Keratinocyte (primary cell): ENCODE measurements at regions not wholly inside any gene's neighbourhood (a gene's known extent, or its start where the extent isn't known, plus 50 kb on each side); places are given as distances from the start of the nearest gene placed in this dataset.

Experiments used
- DNase-seq: peaks from one replicate; pipeline ENCODE4 v3.0.0-alpha.2; 2011; ENCODE audit warnings: low read depth, missing footprints, low spot score
- FAIRE-seq: peaks from 2 replicates; lab custom pipeline; 2011; peaks lifted over from hg19 to GRCh38; lab: Jason Lieb, UNC
- H2AFZ ChIP-seq: 2 replicates; pipeline ENCODE4 v1.6.0; 2012; ENCODE audit warnings: low read length, control low read depth, inconsistent platforms; ENCODE audit not compliant: control insufficient read depth
- H3K27ac ChIP-seq: 2 replicates; pipeline ENCODE4 v1.5.1; 2011; ENCODE audit warnings: low read length; ENCODE audit not compliant: control insufficient read depth, insufficient read depth
- H3K27me3 ChIP-seq: 3 replicates; pipeline ENCODE4 v1.6.0; 2011; ENCODE audit warnings: low read length; ENCODE audit not compliant: control insufficient read depth, insufficient read depth; ENCODE audit errors: extremely low read depth
- H3K36me3 ChIP-seq, 2 experiments: 2 replicates in 1 of 2; 3 replicates in 1 of 2; pipeline ENCODE4 v1.5.1; 2011; ENCODE audit warnings: low read length in 2 of 2, mild to moderate bottlenecking in 1 of 2; ENCODE audit not compliant: control insufficient read depth in 2 of 2, insufficient read depth in 2 of 2; ENCODE audit errors: extremely low read depth in 1 of 2
- H3K4me1 ChIP-seq: 3 replicates; pipeline ENCODE4 v1.5.1; 2011; ENCODE audit warnings: low read length; ENCODE audit not compliant: control insufficient read depth, insufficient read depth; ENCODE audit errors: extremely low read depth
- H3K4me2 ChIP-seq: 3 replicates; pipeline ENCODE4 v1.6.0; 2011; ENCODE audit warnings: low read depth, low read length; ENCODE audit not compliant: control insufficient read depth, insufficient read depth; ENCODE audit errors: extremely low read depth
- H3K4me3 ChIP-seq, 3 experiments: fragments of 200-600 bp in 1 of 3; sonication (generic) in 1 of 3; 2 replicates in 2 of 3; 3 replicates in 1 of 3; pipeline ENCODE4 v1.5.1; 2011 to 2016; ENCODE audit warnings: low read length in 3 of 3, mild to moderate bottlenecking in 3 of 3, control low read depth in 2 of 3, inconsistent platforms in 1 of 3, low read depth in 1 of 3, mixed read lengths in 1 of 3, mixed run types in 1 of 3, moderate library complexity in 1 of 3; ENCODE audit not compliant: control insufficient read depth in 2 of 3, insufficient read depth in 2 of 3; ENCODE audit errors: extremely low read depth in 1 of 3
- H3K79me2 ChIP-seq: 2 replicates; pipeline ENCODE4 v1.6.0; 2012; ENCODE audit warnings: low read length; ENCODE audit not compliant: control insufficient read depth, insufficient read depth
- H3K9ac ChIP-seq: 3 replicates; pipeline ENCODE4 v1.6.0; 2011; ENCODE audit warnings: low read length; ENCODE audit not compliant: control insufficient read depth, insufficient read depth; ENCODE audit errors: extremely low read depth
- H3K9me1 ChIP-seq: 3 replicates; pipeline ENCODE4 v1.6.0; 2011; ENCODE audit warnings: low read length; ENCODE audit not compliant: control insufficient read depth, insufficient read depth; ENCODE audit errors: extremely low read depth
- H3K9me3 ChIP-seq: 2 replicates; pipeline ENCODE4 v1.5.1; 2012; ENCODE audit warnings: low read depth, low read length; ENCODE audit not compliant: control insufficient read depth
- H4K20me1 ChIP-seq: 3 replicates; pipeline ENCODE4 v1.6.0; 2011; ENCODE audit warnings: low read length; ENCODE audit not compliant: control insufficient read depth, insufficient read depth; ENCODE audit errors: extremely low read depth
- CTCF ChIP-seq, 3 experiments: IDR thresholded peaks in 1 of 3; conservative IDR thresholded peaks in 1 of 3; optimal IDR thresholded peaks in 1 of 3; 2 replicates in 2 of 3; 3 replicates in 1 of 3; pipeline versions ENCODE3 to v1.5.1; 2011; ENCODE audit warnings: low read length in 3 of 3, mild to moderate bottlenecking in 3 of 3, moderate library complexity in 2 of 3, control low read depth in 1 of 3, inconsistent platforms in 1 of 3; ENCODE audit not compliant: insufficient read depth in 2 of 3; ENCODE audit errors: extremely low read depth in 1 of 3
- EZH2 ChIP-seq: IDR thresholded peaks from one replicate; pipeline ENCODE4 v1.6.1; 2012; ENCODE audit warnings: inconsistent platforms, mild to moderate bottlenecking, low read length, moderate library complexity
- dilution Hi-C: fragments of 300-500 bp; cut with MboI; formaldehyde crosslinking; loops from one replicate; pipeline ENCODE4 v1.7.0; 2020; ENCODE audit warnings: low sequenced_read_pairs; ENCODE audit not compliant: extremely low pct_ligation_motif_present

DNA sequence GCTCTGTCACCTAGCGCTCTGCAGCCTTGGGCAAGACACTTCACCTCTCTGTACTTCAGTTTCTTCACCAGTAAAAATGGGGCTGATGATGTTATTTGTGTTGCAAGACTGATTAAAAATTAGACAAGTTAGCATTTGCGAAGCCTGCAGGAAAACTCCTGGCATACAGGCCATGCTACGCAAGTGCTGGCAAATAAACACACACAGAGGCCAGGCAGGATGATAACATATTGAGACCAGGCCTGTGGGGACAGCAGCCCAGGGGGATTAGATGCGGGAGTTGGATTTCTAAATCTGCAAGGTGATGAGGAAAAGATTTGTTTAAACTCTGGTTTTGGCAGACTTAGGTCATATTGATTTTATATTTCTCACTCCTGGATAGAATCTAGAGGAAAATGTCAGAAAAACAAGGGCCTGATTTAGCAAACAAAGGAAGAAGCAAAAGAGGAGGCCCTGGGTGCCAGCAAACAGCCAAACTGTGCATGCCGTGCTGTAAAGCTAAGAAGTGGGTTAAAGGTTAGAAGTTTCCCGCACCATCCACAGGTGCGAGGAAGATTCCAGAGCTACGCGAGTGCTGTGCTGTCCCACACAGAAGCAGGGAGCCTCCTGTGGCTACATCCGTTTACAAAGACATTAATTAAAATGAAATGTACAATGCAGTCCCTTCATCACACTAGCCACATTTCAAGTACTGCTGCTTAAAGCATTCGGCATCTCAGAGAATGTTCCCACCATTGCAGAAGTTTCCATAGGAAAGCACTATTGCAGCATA, 532.2 kb downstream of the NPHP4 start:
- Histone ChIP-seq H3K79me2 (no peaks in the 10 kb centered on the region), H3K36me3 (no peaks in the 10 kb centered on the region), H3K27ac (no peak overlapping the region), H2AFZ (no peak overlapping the region), H3K9me1 (no peaks in the 10 kb centered on the region), H3K9me3 (no peaks in the 10 kb centered on the region), H3K27me3 (no peaks in the 10 kb centered on the region), H3K4me2 (no peak overlapping the region), H4K20me1 (no peaks in the 10 kb centered on the region), H3K9ac (no peak overlapping the region), H3K4me3 (no peak overlapping the region), H3K4me1 (no peaks in the 10 kb centered on the region)
- dilution Hi-C loops, result no loop called here
- FAIRE-seq, result no peak
- TF ChIP-seq CTCF (optimal IDR thresholded peaks at IDR 0.05 in 1 of 3, IDR thresholded peaks at IDR 0.05 in 1 of 3, conservative IDR thresholded peaks at IDR 0.05 in 1 of 3; ENCODE audit: extremely low read depth in 1 of 3, insufficient read depth in 2 of 3, low read length in 3 of 3), result no peak
- TF ChIP-seq EZH2, result no peak
- no peak for DNase-seq

DNA sequence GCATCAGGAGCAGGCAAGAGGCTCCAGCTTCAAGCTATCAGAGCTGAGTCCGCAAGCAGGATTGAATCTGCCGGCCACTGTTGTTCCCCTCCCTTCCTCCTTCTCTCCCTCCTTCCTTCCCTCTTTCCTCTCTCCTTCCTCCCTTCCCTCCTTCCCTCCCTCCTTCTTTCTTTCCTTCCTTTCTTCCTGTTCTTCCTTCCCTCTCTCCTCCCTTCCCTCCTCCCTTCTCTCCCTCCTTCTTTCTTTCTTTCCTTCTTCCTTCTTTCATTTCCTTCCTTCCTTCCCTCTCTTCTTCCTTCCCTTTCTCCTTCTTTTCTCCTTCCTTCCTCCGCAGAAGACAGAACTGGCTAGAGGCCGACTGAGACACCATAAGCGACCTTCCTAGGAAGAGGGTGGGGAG, 534.0 kb downstream of the NPHP4 start:
- dilution Hi-C loops, result no loop called here
- H3K27me3 ChIP-seq, result no peaks in the 10 kb centered on the region

More for the DNA sequence above, 534.0 kb downstream of the NPHP4 start:
- Histone ChIP-seq H4K20me1 (no peaks in the 10 kb centered on the region), H3K9ac (no peak overlapping the region), H3K27ac (no peak overlapping the region), H3K4me3 (no peak overlapping the region), H3K9me3 (no peaks in the 10 kb centered on the region), H3K4me2 (no peak overlapping the region), H3K79me2 (no peaks in the 10 kb centered on the region), H3K4me1 (no peaks in the 10 kb centered on the region), H3K36me3 (no peaks in the 10 kb centered on the region), H2AFZ (no peak overlapping the region), H3K9me1 (no peaks in the 10 kb centered on the region)
- TF ChIP-seq EZH2 (no peak), CTCF (optimal IDR thresholded peaks at IDR 0.05 in 1 of 3, IDR thresholded peaks at IDR 0.05 in 1 of 3, conservative IDR thresholded peaks at IDR 0.05 in 1 of 3; ENCODE audit: extremely low read depth in 1 of 3, insufficient read depth in 2 of 3, low read length in 3 of 3) (no peak)
- DNase-seq, result no peak
- FAIRE-seq, result no peak
